RWPE2 (cell line): ENCODE measurements at regions not wholly inside any gene's neighbourhood (a gene's known extent, or its start where the extent isn't known, plus 50 kb on each side); places are given as distances from the start of the nearest gene placed in this dataset.

Experiments
- ATAC-seq: fragments of 200-7000 bp; cut with Tn5 transposase; 3 replicates; pipeline ENCODE4 v1.9.1; 2021; ENCODE audit warnings: low read depth
- DNase-seq: peaks from one replicate; pipeline ENCODE4 v3.0.0-alpha.2; 2020; ENCODE audit warnings: low spot score
- H3K27ac ChIP-seq: fragments of 450-650 bp; 2 replicates; pipeline ENCODE4 v1.5.1; 2017; ENCODE audit warnings: mild to moderate bottlenecking; ENCODE audit not compliant: poor library complexity, severe bottlenecking
- H3K27me3 ChIP-seq: fragments of 250-450 bp; sonication (Bioruptor Pico); 2 replicates; pipeline ENCODE4 v1.5.1; 2021; ENCODE audit warnings: mild to moderate bottlenecking, moderate library complexity; ENCODE audit not compliant: insufficient read depth, poor library complexity, severe bottlenecking
- H3K36me3 ChIP-seq: fragments of 250-450 bp; sonication (Bioruptor Pico); 2 replicates; pipeline ENCODE4 v1.5.1; 2020; ENCODE audit warnings: low read depth, mild to moderate bottlenecking, moderate library complexity
- H3K4me1 ChIP-seq: fragments of 250-450 bp; sonication (Bioruptor Pico); 2 replicates; pipeline ENCODE4 v1.5.1; 2021; ENCODE audit warnings: mild to moderate bottlenecking, moderate library complexity; ENCODE audit not compliant: insufficient read depth, poor library complexity, severe bottlenecking
- H3K4me3 ChIP-seq: fragments of 250-450 bp; sonication (Bioruptor Pico); 2 replicates; pipeline ENCODE4 v1.5.1; 2021; ENCODE audit warnings: mild to moderate bottlenecking, moderate library complexity; ENCODE audit not compliant: severe bottlenecking
- H3K9me3 ChIP-seq: fragments of 250-450 bp; sonication (Bioruptor Pico); 2 replicates; pipeline ENCODE4 v1.5.1; 2021; ENCODE audit warnings: mild to moderate bottlenecking, moderate library complexity; ENCODE audit not compliant: severe bottlenecking
- CTCF ChIP-seq: fragments of 450-650 bp; IDR thresholded peaks from one replicate; pipeline ENCODE4 v1.5.1; 2017; ENCODE audit warnings: mild to moderate bottlenecking, moderate library complexity; ENCODE audit not compliant: poor library complexity, severe bottlenecking

- no peaks in the 10 kb centered on the region for H3K4me1 ChIP-seq
- no peak for DNase-seq
- no peaks in the 10 kb centered on the region for H3K9me3 ChIP-seq
- no peak for TF ChIP-seq CTCF
- no peak for ATAC-seq
- no peak overlapping the region for H3K27ac ChIP-seq
- no peaks in the 10 kb centered on the region for H3K36me3 ChIP-seq
- no peak overlapping the region for H3K4me3 ChIP-seq
- no peaks in the 10 kb centered on the region for H3K27me3 ChIP-seq
These were observed 506.9 kb upstream of the FAM47C start for GRCh38 chrX:36501169-36501702.

- Histone ChIP-seq H3K9me3 (no peaks in the 10 kb centered on the region), H3K27ac (no peak overlapping the region), H3K4me1 (no peaks in the 10 kb centered on the region), H3K36me3 (no peaks in the 10 kb centered on the region), H3K4me3 (no peak overlapping the region), H3K27me3 (no peaks in the 10 kb centered on the region)
- DNase-seq (no peak), ATAC-seq (no peak)
- no peak for TF ChIP-seq CTCF
These were observed 503.5 kb upstream of the FAM47C start for GRCh38 chrX:36504625-36505024.

GRCh38 chrX:36508042-36508441, 500.1 kb upstream of the FAM47C start:
- ATAC-seq = no peak

GRCh38 chrX:36510736-36511135, 497.4 kb upstream of the FAM47C start:
- H3K27me3 ChIP-seq = no peaks in the 10 kb centered on the region
- ATAC-seq (no peak), DNase-seq (no peak)
- no peaks in the 10 kb centered on the region for H3K36me3 ChIP-seq
- TF ChIP-seq CTCF = no peak
- no peak overlapping the region for H3K4me3 ChIP-seq
- no peak overlapping the region for H3K27ac ChIP-seq
- no peaks in the 10 kb centered on the region for H3K4me1 ChIP-seq
- H3K9me3 ChIP-seq = no peaks in the 10 kb centered on the region

More at GRCh38 chrX:36508042-36508441, 500.1 kb upstream of the FAM47C start:
- TF ChIP-seq CTCF = no peak
- no peak for DNase-seq
- Histone ChIP-seq H3K27ac (no peak overlapping the region), H3K4me1 (no peaks in the 10 kb centered on the region), H3K9me3 (no peaks in the 10 kb centered on the region), H3K36me3 (no peaks in the 10 kb centered on the region), H3K4me3 (no peak overlapping the region), H3K27me3 (no peaks in the 10 kb centered on the region)

- H3K27me3 ChIP-seq = no peaks in the 10 kb centered on the region
- no peaks in the 10 kb centered on the region for H3K9me3 ChIP-seq
- no peaks in the 10 kb centered on the region for H3K36me3 ChIP-seq
- no peak for DNase-seq
- TF ChIP-seq CTCF = no peak
- H3K27ac ChIP-seq = no peak overlapping the region
- H3K4me3 ChIP-seq = no peak overlapping the region
- ATAC-seq = no peak
- no peaks in the 10 kb centered on the region for H3K4me1 ChIP-seq
These were observed 479.5 kb upstream of the FAM47C start for GRCh38 chrX:36528661-36529060.
